HG03139 (cell line): ENCODE measurements at regions not wholly inside any gene's neighbourhood (a gene's known extent, or its start where the extent isn't known, plus 50 kb on each side); places are given as distances from the start of the nearest gene placed in this dataset.

Experiments
- ATAC-seq: cut with Tn5 transposase; IDR thresholded peaks from one replicate; pipeline ENCODE4 v1.9.1; 2021; ENCODE audit not compliant: unreplicated experiment

DNA sequence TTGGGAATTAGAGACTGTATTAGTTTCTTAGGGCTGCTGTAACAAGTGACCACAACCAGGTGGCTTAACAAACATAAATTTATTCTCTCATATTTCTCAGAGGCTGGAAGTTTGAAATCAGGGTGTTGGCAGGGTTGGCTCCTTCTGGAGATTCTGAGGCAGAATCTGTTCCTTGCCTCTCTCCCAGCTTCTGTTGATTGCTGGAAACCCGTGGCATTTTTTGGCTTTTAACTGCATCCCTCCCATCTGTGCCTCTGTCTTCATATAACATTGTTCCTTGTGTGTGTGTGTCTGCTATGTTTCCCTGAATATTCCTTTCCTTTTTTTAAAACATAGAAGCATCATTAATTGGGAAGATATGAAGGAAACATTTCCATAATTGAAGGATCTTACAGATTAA is 448.1 kb upstream of the DCC start:
- ATAC-seq, result no peak

DNA sequence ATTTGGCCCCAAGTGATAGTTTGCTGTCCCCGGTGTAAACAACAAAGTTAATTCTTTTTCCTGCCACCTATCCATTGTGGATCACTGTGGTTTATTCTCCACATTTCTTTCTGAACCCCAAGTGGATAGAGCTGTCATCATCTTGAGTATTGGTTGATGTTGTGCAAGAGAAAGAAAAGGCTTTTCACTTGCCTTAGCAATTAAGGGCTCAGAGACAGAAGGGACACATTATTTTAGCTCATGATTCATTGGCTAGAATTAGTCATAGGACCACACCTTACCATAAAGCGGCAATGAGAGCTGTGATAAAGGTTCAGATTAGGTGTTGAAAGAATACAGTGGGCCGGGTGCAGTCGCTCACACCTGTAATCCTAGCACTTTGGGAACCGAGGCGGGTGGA is 442.1 kb upstream of the DCC start:
- ATAC-seq, result no peak

DNA sequence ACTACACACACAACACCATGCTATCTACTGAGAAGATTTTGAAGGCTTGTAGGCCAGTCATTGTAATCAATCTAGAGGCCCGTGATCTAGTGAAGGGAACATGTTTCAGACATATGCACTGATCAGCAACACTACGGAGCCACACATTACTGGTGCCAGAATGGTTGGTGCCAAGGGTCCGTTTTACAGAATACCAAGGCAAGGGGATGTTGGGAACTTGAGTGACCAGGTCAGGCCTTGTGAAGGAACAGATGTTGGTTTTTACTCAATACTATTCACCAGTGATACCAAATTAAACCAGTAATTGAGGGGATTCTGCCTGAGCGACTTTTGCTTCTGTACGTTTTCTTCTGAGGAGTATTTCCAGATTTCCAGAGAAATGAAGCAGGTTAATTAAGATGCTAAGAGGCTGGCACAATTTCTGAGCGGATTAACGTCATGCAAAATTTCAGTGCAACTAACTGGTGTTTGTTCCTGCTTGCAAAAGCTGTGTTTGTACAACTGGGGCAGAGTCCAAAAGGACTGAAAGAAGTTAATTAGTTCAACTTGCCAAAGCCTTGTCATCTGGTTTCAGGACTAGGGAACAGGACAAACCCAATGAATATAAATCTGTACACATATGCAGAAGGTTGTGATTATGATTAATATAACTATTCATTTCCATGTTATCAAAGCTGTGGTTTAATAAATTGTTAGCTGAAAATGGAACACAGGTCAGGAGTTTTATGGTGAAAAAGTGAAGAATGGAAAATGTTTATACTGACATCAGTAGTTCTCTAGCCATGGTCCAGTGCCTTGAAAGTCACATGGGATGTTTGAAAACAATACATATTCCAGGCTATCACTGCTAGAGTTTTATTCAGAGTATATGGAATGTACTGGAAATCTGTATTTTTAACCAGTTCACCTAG is 432.1 kb upstream of the DCC start:
- ATAC-seq, result no peak

DNA sequence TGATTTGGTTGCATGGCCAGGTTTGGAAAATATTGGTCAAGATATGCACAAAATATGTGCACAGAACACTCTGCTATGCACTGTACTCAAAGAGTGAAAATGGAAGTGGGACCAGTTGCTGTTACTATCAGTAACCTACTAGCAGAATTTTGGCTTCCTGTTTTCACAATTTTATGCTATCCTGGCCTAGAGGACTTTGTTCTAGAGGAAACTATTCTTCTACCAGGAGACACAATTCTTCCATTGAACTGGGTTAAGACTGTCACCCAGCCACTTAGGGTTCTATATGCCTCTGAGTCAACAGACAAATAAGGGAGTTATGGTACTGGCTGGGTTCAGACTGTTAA is 431.4 kb upstream of the DCC start:
- no peak for ATAC-seq

DNA sequence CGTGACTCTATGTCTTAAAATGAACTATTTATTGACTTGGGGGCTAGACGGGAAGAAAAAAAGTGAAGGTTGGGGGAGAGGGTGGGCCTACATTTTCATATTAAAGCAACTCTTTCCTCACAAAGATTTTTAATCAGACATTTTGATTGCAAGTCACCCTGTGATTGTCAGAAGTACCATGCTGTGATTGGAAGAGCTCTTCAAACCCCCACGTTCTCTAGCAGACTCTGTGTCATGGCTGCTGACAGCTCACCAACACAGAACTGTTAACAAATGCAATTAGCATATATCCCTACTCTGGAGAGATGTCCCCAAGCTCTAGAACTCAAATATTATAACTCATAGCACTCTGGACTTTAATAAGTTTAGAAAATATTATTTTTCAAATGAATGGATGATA is 428.4 kb upstream of the DCC start:
- no peak for ATAC-seq

DNA sequence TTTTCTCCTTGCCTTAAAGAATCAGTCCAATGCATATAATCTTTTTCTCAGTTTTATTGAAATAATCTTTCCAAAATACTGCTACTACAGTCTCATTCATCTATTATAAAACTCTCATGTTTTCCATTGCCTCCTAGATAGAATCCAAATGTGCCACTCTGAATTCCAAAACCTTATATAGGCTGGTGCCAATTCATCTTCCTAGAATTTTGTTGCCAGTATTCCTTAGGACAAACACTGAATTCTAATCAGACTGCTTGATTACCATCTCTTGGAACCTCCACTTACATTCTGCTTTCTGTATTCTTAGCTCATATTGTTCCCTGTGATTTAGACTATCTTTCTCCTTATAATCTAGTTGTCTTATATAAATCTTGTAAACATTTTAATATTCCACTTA is 427.6 kb upstream of the DCC start:
- no peak for ATAC-seq

DNA sequence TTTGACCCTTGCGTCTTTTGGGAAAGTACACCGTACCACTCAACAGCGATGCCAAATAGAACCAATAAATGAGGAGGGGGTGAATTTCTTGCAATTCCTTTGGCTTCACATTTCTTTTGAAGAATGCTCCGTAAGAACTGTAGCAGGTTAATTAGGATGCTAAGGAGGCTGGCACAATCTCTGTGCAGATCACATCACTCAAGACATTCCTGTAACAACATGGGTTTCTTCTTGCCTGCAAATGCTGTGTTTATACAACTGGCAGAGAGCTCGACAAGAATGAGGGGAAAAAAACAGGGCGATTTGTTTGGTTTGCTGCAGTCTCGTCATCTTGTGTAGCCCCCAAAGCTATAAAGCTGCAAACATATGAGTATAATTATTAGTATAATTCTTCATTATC is 424.8 kb upstream of the DCC start:
- no peak for ATAC-seq

DNA sequence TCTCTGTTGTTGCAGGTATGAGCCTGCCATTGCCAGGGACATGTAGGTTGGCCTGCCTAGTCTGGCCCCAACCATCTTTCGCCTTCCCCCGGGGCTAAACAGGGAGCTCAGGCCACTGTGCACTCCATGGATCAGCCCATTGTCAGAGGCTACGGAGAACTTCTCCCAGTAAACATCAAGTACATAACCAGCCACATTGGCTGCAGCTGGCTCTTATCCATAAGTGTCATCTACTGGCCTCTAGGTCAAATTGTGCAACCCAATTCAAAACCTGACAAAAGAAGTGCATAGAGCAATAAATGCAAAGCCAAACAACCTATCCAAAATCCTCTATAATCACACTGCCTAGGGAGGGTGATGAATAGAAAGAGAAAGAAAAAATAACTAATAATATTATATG is 418.1 kb upstream of the DCC start:
- no peak for ATAC-seq

DNA sequence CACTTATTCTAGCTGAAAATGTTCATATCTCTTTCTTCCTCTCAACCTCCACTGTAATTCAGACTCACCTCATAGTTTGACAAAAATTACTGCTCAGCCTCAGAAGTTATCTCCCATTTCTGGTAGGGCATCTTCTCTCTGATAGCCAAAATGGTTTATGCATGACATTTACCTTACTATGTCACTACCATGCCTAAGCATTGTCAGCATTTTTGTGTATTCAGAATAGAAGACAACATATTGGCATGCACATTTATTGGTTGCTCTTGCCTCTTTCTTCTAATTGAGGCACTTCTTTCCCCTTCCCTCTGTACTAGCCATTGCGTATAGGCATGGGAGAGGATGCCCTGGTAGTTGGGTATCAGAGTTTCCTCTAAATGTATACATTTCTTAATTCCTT is 406.1 kb upstream of the DCC start:
- no peak for ATAC-seq

DNA sequence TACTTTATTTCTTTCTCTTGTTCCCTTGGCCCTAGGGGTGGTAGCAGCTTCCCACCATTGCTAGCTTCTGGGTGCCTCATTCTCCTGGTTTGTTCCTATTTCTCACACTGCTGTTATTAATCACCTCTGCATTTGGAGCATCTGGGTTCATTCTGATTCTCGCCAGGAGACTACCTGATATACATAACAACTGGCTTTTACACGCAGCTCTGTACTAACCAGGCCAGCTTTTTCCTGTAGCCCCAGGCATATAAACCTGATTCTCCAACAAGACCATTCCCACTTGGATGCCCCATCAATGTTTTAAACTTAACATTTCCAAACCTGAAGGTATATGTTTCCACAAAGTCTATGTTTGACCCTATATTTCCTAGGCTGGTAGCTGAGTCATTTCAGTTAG is 403.9 kb upstream of the DCC start:
- no peak for ATAC-seq

DNA sequence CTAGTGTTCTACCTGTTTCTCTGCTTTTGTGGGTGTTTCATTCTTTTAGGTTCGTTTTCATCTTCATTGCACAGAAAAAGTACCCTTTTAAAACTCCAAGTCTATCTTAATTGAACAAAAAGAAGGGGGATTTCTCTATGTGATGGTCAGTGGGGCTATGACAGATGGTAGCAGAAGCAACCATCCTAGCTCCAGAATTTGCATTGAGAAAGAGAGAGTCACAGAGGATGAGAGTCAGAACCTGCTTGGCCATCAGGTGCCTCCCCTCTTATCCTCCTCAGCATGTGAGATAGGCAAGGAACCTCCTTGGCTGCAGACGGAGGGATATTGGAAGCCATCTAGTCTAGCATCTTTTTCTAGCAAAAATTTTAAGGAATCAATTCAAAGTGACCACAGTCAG is 398.0 kb upstream of the DCC start:
- ATAC-seq, result no peak

DNA sequence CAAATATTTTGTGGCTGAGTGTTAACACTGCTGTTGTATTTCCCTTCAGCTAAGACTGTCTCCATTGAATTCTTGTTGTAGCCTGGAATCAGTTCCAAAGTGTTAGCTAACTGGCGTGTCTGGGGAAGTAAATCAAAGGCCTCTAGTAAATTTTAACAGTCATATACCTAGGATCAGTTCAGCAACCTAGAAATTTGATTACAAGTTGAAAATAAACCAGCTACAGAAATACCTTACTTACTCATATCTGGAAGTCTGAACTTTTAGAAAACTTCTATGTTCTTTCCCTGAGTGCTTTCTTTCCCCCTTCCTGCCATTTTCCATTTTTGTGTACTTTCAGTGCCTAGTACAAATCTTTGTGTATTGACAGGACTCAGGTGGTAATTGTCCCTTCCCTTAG is 396.7 kb upstream of the DCC start:
- ATAC-seq, result no peak

DNA sequence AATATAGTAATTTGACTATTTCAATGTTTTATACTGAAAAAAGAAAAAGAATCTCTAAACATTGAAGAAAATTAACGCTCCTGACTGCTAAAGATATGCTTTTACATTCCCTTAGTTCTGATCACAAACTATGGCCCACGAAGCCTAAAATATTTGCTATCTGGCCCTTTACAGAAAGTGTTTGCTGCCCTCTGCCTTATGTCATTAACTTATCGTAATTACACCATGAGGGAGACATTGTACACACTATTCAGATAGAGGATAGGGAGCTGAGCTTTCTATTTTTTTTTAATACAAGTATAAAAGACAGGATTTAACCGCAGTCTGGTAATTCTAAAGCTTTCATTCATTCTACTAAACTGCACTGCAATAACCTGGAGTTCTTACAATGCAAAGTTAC is 393.1 kb upstream of the DCC start:
- no peak for ATAC-seq

DNA sequence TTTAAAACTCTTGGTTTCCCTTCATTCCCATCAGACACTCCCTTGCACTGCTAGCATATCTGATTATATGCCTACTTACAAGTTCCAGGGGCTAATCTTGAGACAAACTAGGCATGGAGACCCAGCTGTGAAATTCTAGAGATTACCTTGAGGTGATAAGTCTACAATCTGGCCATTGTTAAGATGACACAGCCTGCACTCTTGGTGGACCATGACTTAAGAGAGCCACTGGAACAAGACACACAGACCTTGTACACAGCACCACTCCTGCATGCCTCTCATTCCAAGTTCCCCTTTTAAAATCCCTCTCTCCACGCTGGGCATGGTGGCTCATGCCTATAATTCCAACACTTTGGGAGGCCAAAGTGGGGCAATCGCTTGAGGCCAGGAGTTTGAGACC is 387.2 kb upstream of the DCC start:
- no peak for ATAC-seq

DNA sequence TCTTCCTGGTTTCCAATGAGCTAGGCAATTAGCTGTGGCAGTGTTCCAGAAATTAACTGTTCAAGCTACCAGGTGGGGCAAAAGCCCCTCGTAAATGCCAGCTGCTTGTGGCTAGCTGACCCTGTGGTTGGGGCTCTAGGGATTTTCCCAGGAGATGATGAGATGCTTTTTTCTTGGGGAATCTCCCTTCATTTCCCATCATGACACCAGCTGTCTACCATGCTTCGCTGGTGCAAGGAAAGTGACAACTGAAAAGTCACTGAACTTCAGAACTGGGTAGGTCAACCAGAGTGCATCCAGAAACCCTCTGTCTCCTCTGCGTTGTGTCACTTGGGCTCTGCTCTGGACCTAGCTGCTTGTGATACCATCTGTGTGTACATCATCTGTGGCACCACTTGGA is 386.5 kb upstream of the DCC start:
- peak; percentile 72 for ATAC-seq

DNA sequence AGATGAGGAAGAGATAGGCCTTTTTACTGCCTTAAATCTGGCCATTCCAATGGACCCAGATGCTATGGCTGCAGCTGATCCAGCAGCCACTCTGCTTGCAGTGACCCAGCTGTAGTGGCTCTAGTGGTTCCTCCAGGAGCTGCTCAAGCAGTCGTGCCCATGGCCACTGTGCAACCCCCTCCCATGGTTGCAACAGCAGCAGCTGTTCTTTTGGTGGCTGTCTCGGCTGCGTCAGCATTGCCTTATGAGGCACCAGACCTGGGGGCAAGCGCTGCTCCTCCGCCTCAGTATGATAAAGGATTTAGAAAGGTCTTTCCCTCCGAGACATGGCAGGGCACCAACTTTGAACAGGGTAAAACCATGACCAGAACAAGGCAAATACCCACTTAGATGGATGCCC is 384.9 kb upstream of the DCC start:
- no peak for ATAC-seq

DNA sequence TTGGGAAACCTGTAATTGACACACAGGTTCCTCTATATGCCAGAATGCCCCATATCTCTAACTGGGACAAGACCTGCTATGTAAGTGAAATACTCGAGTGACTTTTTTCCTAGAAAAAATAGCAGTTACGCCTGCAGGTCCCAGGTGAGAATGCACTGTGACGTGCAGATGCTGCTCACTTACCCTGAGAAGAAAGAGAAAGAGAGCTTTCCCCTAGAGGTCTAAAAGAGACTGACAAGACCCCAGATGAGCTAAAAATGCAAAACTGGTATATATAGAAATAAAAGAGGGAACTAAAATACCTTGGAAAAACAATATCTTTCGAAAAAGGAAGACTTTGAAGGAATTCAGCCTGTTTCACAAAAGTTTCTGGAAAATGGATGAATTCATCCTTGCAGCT is 383.0 kb upstream of the DCC start:
- ATAC-seq, result no peak

DNA sequence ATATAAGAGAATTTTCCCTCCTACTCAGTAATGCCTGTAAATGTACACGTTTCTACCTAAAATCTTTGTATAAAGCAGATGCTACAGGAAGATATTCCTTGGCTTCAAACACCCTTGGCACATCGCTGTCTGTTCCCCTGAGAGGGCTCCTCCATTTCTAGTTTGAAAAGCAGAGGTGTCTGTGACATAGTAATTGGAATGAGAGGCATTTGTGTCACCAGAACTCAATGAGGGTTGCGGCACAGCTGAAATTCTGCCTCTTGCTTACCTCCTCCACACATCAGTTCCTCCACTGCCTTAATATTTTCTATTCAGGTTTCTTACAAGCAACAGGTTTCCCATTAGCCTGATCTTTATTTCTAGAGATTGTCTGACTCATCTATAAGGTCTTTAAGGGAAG is 359.9 kb upstream of the DCC start:
- no peak for ATAC-seq

DNA sequence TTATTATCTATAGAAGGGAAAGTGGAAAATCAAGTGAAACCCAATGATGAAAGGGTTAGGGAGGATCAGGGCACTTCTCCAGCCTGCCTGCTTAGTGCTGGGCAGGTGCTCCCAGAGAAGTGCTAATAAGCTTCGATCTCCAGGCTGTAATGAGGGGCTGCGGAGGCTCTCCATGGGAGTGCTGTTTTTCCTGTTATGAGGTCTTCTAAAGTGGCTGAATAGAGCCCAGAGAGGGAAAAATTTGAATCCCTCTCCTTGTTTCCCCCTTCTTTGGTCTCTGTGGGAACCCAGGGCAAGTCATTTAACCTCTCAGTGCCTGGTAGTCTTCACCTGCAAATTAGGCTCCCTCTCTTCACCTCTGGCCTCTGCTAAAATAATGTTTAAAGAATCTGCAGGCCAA is 351.7 kb upstream of the DCC start:
- no peak for ATAC-seq

DNA sequence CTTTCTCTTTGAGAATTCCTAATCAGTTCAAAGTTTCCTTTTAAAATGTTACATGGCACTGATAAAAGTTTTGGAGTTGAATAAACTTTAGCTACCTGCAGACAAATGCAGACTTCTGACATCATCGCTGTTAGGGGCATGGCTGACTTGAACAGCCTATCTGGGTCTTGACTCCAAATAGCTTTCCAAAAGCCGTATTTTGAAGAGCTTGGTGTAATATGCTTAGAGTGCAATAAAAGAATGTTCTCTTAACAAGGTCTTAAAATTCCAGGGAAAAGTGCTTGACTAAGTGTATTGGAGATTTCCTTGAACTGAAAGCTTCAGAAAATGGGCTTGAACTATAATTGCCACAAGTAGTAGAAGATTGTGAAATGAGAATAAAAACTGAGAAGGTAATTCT is 342.9 kb upstream of the DCC start:
- no peak for ATAC-seq

DNA sequence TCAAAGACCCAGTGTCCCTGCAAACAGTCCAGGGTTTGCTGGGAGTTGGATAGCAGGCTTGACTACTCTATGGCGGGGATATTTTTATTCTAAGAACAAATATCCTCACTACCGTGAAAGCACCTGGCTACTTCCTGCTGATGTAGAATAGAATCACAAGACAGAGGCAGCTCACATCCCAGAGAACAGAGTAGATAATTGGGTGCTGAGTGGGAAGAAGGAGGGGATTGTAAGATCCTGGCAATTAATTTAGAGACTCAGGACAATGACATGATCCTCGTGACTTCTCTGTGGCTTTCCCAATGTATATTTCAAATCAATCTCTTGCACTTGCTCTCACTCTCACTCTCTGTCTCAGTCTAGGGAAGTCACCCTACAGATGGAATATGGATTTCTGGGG is 341.9 kb upstream of the DCC start:
- ATAC-seq, result no peak

DNA sequence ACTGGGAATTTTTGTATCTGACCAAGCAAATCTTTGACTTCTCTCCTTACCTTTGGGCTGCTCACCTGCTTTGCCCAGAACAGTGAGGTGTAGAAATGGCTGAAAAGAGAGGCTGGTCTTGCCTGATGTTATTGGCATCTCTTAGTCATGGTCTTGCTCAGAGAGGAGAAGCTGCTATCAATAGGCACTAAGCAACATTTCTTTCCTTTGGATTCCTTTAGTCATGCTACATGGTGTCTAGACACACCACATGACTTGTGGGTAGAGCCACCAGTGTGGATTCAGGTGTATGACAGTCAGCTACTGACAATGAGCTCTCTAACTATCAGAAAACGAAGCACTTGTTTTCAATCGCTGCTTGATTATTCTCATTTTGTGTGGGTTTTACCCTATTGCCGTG is 341.3 kb upstream of the DCC start:
- ATAC-seq, result no peak

DNA sequence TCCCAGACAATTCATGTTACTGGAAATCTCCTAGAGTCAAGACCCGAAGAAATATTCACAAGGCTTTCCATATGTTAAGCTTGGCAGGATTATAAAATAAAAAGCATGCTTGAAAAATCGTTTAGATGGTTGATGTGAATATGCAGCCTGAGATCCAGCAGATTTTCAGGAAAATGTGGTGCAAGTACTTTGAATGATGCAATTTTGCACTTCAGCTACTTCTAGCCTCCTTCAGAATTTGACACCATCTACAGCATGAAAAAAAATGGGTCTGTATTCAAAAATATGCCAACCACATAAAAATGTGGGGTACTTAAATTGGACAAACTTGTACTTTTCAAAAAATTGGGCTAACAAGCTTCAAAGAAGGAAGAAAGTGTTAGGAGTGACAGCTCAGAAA is 340.6 kb upstream of the DCC start:
- no peak for ATAC-seq
